ENCODE measurements at regions not wholly inside any gene's neighbourhood (a gene's known extent, or its start where the extent isn't known, plus 50 kb on each side); places are given as distances from the start of the nearest gene placed in this dataset.

DNA sequence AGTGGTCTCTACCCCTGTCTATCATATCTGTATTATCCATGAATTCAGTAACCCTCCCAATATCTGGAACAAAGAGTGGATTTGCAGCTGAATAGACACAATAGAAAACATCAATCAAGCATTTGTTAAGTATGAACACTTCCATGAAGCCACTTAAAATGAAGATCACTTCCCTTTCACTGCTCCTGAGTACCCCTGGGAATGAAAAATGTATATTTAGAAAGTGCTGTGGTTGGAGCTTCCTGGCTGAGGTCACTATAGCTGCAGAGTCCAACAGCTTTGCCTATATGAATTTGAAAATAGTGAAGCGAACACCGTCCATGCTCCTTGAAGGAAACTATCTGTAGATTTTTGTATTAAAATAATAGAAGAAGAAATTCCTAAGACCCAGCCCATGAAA is 227.0 kb downstream of the DTHD1 start:
- intact Hi-C loops (cut with micrococcal nuclease; ENCODE audit: unreplicated experiment) = no loop called here
- Mint-ChIP-seq H3K9me3 (ENCODE audit: low read depth, unreplicated experiment) (peaks cover 2% of the 10 kb centered on the region), H3K4me3 (ENCODE audit: low read depth, unreplicated experiment) (no peak overlapping the region), H3K4me1 (ENCODE audit: low read depth, unreplicated experiment) (no peaks in the 10 kb centered on the region), H3K27me3 (ENCODE audit: unreplicated experiment) (no peaks in the 10 kb centered on the region), H3K27ac (ENCODE audit: unreplicated experiment) (no peak overlapping the region), H3K36me3 (ENCODE audit: insufficient read depth, unreplicated experiment) (no peaks in the 10 kb centered on the region)
- BruUV-seq (replicated peaks) = no TSS peak
- TF ChIP-seq, protein P1, sequence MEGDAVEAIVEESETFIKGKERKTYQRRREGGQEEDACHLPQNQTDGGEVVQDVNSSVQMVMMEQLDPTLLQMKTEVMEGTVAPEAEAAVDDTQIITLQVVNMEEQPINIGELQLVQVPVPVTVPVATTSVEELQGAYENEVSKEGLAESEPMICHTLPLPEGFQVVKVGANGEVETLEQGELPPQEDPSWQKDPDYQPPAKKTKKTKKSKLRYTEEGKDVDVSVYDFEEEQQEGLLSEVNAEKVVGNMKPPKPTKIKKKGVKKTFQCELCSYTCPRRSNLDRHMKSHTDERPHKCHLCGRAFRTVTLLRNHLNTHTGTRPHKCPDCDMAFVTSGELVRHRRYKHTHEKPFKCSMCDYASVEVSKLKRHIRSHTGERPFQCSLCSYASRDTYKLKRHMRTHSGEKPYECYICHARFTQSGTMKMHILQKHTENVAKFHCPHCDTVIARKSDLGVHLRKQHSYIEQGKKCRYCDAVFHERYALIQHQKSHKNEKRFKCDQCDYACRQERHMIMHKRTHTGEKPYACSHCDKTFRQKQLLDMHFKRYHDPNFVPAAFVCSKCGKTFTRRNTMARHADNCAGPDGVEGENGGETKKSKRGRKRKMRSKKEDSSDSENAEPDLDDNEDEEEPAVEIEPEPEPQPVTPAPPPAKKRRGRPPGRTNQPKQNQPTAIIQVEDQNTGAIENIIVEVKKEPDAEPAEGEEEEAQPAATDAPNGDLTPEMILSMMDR (IDR thresholded peaks at IDR 0.05; ENCODE audit: unreplicated experiment) = no peak
- no peak for DNase-seq
- CTCF ChIA-PET = no interaction called here

DNA sequence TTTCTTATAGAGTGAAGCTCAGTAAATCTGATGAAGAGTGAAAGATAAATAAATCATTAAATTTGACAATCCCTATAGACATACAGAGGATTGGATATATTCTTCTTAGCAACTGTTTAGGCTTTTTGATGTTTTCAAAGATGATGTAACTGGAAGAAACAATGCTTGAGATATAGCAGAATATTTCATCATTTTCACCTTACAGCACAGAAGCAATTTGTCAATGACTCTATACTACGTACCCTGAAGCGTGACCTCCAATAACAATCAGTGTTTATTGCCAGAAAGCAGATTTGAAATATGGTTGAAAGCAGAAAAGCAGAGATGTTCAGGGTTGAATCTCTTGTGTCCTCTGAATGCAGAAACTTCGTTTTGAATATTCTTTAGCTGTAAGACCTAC is 228.4 kb downstream of the DTHD1 start:
- BruUV-seq (replicated peaks) = no TSS peak
- H3K27ac Mint-ChIP-seq (ENCODE audit: unreplicated experiment) = no peak overlapping the region
- H3K4me1 Mint-ChIP-seq (ENCODE audit: low read depth, unreplicated experiment) = no peaks in the 10 kb centered on the region
- intact Hi-C loops (cut with micrococcal nuclease; ENCODE audit: unreplicated experiment) = no loop called here
- H3K27me3 Mint-ChIP-seq (ENCODE audit: unreplicated experiment) = no peaks in the 10 kb centered on the region
- H3K36me3 Mint-ChIP-seq (ENCODE audit: insufficient read depth, unreplicated experiment) = no peaks in the 10 kb centered on the region
- H3K9me3 Mint-ChIP-seq (ENCODE audit: low read depth, unreplicated experiment) = no peaks in the 10 kb centered on the region
- TF ChIP-seq, protein P1 (IDR thresholded peaks at IDR 0.05; ENCODE audit: unreplicated experiment) = no peak
- no peak overlapping the region for H3K4me3 Mint-ChIP-seq (ENCODE audit: low read depth, unreplicated experiment)
- DNase-seq = no peak
- CTCF ChIA-PET = no interaction called here

DNA sequence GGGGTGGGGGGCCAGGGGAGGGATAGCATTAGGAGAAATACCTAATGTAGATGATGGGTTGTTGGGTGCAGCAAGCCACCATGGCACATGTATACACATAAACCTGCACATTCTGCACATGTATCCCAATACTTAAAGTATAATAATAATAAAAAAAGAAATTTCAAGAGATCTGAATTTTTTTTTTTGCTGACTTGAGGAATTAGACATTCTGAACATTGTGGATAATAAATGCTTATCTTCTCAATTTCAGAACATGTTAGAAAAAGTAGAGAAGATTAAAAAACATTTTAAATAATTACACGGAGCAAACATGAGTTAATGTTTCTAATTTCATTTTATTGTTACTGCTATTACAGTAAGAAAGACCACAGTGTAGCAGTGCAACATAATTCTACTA is 230.4 kb downstream of the DTHD1 start:
- intact Hi-C loops (cut with micrococcal nuclease; ENCODE audit: unreplicated experiment) = no loop called here
- CTCF ChIA-PET = no interaction called here
- Mint-ChIP-seq H3K9me3 (ENCODE audit: low read depth, unreplicated experiment) (no peaks in the 10 kb centered on the region), H3K27ac (ENCODE audit: unreplicated experiment) (no peak overlapping the region), H3K4me3 (ENCODE audit: low read depth, unreplicated experiment) (no peak overlapping the region), H3K36me3 (ENCODE audit: insufficient read depth, unreplicated experiment) (no peaks in the 10 kb centered on the region), H3K27me3 (ENCODE audit: unreplicated experiment) (no peaks in the 10 kb centered on the region), H3K4me1 (ENCODE audit: low read depth, unreplicated experiment) (no peaks in the 10 kb centered on the region)
- no TSS peak for BruUV-seq (replicated peaks)
- DNase-seq = no peak
- TF ChIP-seq, protein P1 (IDR thresholded peaks at IDR 0.05; ENCODE audit: unreplicated experiment) = no peak

DNA sequence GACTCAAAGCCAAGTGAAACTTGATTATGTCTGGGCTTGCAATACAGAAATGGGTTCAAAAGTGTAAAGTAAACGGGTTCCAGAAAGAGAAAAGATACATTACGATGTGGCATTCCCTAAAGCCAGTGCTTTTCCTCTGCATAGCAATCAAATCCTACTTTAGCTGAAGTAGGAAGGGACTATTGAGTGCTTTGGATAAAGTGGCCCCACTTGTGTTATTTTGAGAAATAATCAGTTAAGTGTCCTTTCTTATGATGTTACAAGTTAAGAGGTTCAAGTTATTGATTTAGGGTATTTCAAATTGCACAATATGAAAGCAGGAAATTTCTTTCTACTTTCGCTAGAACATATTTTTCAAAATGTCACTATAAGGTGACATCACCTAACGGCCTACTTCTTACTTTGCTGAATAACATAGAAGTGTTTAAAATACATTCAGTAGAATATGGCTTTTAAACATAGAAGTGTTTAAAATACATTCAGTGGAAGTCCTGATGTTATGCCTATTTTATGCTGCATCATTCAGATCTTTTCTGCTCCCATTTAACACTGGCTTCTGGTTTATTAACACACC is 235.2 kb downstream of the DTHD1 start:
- intact Hi-C loops (cut with micrococcal nuclease; ENCODE audit: unreplicated experiment) = no loop called here
- CTCF ChIA-PET = no interaction called here
- BruUV-seq (replicated peaks) = no TSS peak
- DNase-seq = no peak
- Mint-ChIP-seq H3K36me3 (ENCODE audit: insufficient read depth, unreplicated experiment) (no peaks in the 10 kb centered on the region), H3K9me3 (ENCODE audit: low read depth, unreplicated experiment) (no peaks in the 10 kb centered on the region), H3K4me3 (ENCODE audit: low read depth, unreplicated experiment) (no peak overlapping the region), H3K27me3 (ENCODE audit: unreplicated experiment) (no peaks in the 10 kb centered on the region), H3K27ac (ENCODE audit: unreplicated experiment) (no peak overlapping the region), H3K4me1 (ENCODE audit: low read depth, unreplicated experiment) (no peaks in the 10 kb centered on the region)
- TF ChIP-seq, protein P1 (IDR thresholded peaks at IDR 0.05; ENCODE audit: unreplicated experiment) = no peak

Measured in Calu3 (cell line).